ENCODE measurements at regions not wholly inside any gene's neighbourhood (a gene's known extent, or its start where the extent isn't known, plus 50 kb on each side); places are given as distances from the start of the nearest gene placed in this dataset.

DNA sequence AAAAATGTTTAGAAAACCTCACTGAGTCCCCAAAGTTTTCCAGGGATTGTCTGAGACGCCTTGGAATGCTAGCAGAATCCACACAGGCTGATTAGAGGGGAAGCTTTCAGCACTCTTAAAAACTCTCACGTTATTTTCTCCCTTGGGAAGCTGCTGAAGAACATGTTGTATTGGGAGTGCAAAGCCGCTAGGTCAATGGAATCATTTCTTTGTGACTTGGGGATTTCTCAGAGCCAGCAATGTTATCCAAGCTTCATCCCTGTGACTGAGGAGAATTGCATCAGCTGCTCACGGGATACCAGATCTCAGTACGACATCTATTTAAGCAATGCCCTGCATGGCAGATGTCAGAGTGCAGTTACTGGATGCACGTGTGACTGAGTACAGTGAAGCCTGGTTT is 426.4 kb upstream of the MPDZ start:
- DNase-seq: no peak

GRCh38 chr9:13705373-13705772 is 425.9 kb upstream of the MPDZ start:
- DNase-seq: no peak

- DNase-seq: no peak
Observed at GRCh38 chr9:13690595-13690994, 411.1 kb upstream of the MPDZ start.

DNA sequence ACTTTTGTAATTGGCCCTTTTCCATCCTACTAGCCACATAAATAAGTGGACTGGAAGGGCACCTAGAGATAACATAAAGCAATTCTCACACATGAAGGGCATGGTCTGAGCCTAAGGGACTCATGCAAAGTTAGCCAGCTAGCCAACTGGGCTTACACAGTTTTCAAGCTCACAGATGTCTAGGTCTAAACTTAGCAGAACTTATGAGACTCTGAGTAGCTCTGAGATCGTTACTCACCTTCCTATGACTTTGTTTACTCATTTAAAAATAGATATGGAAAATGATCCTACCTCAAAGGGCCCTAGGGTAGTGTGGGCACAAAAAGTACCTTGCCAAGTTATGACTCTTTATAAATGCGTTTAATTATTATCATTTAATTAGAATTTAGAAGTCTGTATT is 410.4 kb upstream of the MPDZ start:
- no peak for DNase-seq

- no peak for DNase-seq
Observed at GRCh38 chr9:13688990-13689600, 409.6 kb upstream of the MPDZ start.

GRCh38 chr9:13688223-13688989 is 408.9 kb upstream of the MPDZ start:
- DNase-seq: no peak

GRCh38 chr9:13684656-13685055 is 405.2 kb upstream of the MPDZ start:
- no peak for DNase-seq

GRCh38 chr9:13677801-13678200 is 398.3 kb upstream of the MPDZ start:
- DNase-seq: no peak

- DNase-seq: no peak
Observed at GRCh38 chr9:13675638-13676000, 396.1 kb upstream of the MPDZ start.

- DNase-seq: no peak
Observed at GRCh38 chr9:13674926-13675637, 395.6 kb upstream of the MPDZ start.

- no peak for DNase-seq
Observed at GRCh38 chr9:13673348-13673747, 393.9 kb upstream of the MPDZ start.

- no peak for DNase-seq
Observed at GRCh38 chr9:13665418-13666066, 386.1 kb upstream of the MPDZ start.

DNA sequence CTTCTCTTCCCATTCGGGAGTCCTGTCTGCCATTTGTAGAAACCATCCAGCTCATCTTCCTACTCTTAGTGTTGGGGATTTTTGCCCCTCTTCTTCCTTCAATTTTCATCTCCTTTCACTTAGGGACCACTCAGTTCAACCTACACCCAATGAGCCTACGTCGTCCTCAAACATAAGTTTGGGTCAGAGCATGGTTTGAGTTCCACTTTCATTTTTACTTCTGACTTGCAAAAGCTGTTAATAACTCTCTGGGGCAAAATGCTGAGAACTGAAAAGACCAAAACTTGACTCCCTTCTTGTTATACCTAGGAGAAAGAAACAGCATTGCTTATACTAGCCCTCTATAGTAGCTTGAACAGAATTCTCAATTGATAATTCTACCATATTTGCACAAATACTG is 381.5 kb upstream of the MPDZ start:
- DNase-seq: no peak

- no peak for DNase-seq
Observed at GRCh38 chr9:13651969-13652663, 372.6 kb upstream of the MPDZ start.

- no peak for DNase-seq
Observed at GRCh38 chr9:13651526-13651925, 372.0 kb upstream of the MPDZ start.

- DNase-seq: no peak
Observed at GRCh38 chr9:13648676-13649075, 369.2 kb upstream of the MPDZ start.

DNA sequence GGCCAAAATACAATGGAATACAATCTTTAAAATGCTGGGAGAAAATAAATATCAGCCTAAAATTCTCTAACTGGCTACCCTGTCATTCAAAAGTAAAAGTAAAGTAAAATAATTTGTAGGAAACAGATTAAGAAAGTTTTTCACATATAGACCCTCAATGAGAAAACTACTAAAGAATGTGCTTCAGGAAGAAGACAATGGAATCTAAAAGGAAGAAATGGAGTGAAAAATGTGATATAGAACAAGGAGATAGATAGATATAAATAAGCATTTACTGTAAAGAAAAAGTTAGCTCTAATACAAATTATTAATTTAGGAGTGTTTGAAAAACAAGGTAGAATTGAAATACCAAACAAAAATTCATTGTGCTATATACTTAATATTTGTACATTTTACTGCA is 368.6 kb upstream of the MPDZ start:
- DNase-seq: no peak

DNA sequence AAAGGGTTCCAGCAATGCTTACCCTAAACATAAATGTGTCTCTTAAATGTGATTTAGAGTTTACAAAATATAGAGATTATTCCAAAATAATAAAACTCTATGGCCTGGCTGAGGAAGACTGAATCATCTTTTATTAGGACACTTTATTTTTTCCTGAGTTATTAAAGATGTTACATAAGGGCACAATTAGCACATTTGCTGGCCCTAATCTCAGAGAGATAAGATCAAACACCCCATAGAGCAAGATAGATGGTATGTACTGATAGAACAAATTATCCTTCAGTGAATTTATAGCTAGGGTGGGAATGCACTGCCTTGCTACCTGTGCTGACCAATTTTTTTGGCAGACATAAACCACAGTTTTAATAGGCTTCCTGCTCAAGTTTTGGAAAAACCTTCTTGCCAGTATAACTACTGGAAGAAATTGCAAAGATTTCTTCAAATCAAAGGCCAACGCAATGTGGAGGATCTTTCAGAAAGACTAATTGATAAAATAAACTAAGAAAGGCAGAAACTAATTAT is 367.1 kb upstream of the MPDZ start:
- DNase-seq: no peak

DNA sequence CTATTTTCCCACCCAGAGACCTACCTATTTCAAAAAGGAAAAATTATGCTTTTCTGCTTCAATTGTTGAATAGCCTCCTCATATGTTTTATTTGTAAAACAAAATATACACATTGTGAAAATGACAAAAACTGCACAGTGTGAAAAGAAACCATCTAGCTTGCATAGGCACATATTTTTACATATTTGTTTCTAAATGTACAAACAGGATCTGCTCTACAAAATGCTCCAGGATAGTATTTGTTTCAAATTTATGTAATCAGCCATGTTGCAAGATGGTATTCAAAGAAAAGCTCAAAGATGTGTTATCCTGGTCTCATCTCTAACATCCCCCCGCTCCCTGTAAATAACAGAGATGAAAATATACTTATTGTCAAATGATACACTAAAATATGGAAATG is 366.1 kb upstream of the MPDZ start:
- DNase-seq: no peak

DNA sequence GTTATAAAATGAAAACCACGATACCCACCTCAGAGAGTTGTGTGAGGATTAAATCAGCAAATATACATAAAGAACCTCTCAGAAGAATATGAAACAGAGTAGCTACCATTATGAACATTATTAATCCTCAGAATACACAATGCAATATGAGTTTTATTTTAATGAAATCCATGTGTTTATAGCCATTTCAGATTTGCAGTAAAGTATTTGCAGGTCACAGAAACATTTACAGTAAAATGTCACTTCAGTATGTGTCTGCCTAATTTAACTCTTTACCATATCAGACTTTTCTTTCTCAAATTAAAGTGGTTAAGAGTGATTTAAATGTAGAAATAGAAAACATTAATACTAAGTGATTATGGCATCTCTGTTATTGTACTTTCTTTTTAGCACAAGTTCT is 365.2 kb upstream of the MPDZ start:
- DNase-seq: no peak

- no peak for DNase-seq
Observed at GRCh38 chr9:13642646-13643045, 363.2 kb upstream of the MPDZ start.

DNA sequence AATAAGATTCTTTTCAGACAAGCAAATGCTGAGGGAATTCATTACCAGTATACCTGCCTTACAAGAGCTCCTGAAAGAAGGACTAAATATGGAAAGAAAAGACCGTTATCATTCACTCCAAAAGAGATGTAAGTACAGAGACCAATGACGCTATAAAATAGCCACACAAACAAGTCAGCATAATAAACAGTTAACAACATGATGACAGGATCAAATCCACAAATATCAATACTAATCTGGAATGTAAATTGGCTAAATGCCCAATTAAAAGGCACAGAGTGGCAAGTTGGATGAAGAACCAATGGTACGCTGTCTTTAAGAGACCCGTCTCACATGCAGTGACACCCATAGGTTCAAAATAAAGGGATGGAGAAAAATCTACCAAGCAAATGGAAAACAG is 349.6 kb upstream of the MPDZ start:
- DNase-seq: no peak

DNA sequence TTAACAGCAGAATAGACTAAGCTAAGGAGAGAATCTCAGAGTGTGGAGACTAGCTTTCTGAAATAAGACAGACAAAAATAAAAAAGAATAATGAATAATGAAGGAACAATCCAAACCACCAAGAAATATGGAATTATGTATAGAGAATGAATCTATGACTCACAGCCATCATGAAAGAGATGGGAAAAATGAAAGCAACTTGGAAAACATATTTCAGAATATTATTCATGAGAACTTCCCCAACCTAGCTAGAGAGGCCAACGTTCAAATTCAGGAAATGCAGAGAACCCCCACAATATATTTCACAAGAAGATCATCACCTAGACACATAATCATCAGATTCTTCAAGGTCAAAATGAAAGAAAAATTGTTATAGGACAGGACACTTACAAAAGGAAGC is 349.0 kb upstream of the MPDZ start:
- no peak for DNase-seq

Measured in NCI-H510A treated with DMSO at 0.1 percent for 48 hours (cell line).